Fibroblast of mammary gland (primary cell): ENCODE measurements at regions not wholly inside any gene's neighbourhood (a gene's known extent, or its start where the extent isn't known, plus 50 kb on each side); places are given as distances from the start of the nearest gene placed in this dataset.

Experiments
- DNase-seq: peaks from one replicate; pipeline ENCODE4 v3.0.0-alpha.2; 2010; ENCODE audit warnings: low read depth
- H3K4me3 ChIP-seq: 2 replicates; pipeline ENCODE4 v1.5.1; 2011; ENCODE audit warnings: low read depth, mild to moderate bottlenecking, low read length, moderate library complexity; ENCODE audit not compliant: control insufficient read depth
- TF ChIP-seq, protein P1 (sequence below): conservative IDR thresholded peaks from 2 replicates; pipeline ENCODE4 v1.5.1; 2011; ENCODE audit warnings: low read depth, low read length, inconsistent platforms; ENCODE audit not compliant: control insufficient read depth, insufficient read depth

DNA sequence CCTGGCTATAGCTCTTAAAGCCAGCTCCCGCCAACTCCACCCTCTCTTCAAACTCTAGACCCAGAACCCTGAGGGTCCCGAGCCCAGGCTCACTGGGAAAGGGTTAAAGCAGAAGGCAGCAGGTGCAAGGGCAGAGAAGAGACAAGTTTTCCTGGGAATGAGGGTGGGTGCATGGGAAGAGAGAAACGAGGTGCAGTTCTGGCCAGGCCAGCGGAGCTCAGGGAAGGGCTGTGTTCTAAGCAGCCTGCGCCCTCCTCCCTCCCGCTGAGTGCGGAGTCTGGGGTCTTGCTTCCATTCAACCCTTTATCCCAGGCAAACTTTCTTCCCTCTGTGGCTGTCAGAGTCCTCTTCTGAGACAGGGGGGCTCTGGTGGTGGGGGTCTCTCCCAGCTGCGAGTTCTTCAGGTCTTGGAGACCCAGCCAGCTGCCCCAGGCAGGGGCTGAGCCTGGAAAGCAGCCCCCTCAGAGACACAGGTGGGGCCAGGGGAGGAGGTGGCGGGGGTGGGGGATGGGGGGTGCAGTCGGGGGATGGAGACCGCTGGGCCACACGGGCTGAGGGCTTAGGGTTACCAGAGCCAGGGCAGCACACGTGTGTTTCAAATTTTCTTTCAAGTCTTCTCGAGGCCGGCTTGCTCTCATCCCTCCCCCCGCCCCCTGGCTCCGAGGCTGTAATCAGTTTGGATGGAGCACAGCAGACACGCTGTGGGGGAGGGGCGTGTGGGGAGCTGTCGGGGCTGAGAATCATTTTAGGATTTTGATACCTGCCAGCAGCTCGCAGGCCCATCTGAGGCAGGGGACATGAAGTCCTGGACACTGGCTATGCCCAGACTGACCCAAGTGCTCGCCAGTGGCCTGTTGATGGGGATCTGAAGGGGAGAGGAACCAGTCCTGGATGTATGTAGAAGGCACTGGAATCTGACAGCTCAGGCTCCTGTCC lies 169.6 kb upstream of the SMIM23 start:
- TF ChIP-seq, protein P1, sequence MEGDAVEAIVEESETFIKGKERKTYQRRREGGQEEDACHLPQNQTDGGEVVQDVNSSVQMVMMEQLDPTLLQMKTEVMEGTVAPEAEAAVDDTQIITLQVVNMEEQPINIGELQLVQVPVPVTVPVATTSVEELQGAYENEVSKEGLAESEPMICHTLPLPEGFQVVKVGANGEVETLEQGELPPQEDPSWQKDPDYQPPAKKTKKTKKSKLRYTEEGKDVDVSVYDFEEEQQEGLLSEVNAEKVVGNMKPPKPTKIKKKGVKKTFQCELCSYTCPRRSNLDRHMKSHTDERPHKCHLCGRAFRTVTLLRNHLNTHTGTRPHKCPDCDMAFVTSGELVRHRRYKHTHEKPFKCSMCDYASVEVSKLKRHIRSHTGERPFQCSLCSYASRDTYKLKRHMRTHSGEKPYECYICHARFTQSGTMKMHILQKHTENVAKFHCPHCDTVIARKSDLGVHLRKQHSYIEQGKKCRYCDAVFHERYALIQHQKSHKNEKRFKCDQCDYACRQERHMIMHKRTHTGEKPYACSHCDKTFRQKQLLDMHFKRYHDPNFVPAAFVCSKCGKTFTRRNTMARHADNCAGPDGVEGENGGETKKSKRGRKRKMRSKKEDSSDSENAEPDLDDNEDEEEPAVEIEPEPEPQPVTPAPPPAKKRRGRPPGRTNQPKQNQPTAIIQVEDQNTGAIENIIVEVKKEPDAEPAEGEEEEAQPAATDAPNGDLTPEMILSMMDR: no peak
- DNase-seq: no peak

DNA sequence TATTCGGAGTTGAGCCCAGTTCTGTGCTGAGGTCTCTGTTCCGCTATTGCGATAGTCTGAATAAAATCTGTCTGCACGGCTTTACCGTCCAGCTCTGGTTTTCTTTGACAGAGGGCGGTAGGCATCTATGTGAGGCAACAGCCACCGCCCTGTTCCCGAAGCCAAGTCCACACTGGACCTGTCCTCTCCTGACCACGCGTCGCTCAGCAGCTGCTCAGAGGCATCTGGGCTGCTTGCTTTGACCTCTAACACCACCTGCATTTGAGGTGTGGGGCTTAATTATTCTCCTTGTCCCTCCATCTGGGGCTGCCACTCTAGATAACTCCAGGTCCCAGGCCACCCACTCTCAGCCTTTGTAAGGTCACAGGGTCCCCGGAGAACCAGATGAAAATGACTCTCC lies 168.4 kb upstream of the SMIM23 start:
- no peak overlapping the region for H3K4me3 ChIP-seq
- DNase-seq: no peak
- TF ChIP-seq, protein P1: no peak

More for the DNA sequence above, 169.6 kb upstream of the SMIM23 start:
- no peak overlapping the region for H3K4me3 ChIP-seq

DNA sequence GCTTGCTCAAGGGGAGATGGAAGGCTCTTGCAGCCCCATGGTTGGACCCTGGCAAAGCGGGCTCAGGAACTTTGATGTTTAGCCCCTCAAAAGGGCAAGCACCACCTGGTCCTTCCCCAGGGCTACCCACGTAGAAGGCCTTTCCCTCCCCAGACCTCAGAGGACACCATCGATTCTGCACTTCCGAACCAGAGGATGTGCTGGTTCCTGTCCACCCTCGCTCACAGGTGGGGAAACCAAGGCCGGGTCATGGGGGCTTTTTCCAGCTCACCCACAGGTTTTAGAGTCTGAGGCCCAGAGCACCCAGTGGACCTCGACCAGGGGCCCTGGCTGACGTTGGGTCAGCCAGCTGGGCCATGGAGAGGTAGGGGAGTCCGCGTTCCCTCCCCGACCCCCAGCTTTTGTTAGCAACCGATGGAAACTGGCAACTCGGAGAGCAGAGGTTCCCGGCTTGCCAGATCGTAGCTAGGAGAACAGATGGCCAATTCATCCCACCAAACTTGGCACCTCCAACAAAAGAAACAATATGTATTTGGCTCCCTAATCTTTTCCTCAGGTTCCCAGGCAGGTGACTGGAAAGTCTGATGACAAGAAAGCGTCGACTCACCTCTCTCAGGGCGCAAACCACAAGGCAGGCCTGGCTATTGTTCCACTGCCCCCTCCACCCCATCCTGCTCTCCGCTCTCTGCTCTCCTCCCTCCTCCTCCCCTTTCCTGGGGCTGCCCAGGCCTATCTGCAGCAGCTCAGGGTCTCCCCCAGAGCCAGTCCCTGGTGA lies 167.6 kb upstream of the SMIM23 start:
- no peak for DNase-seq
- TF ChIP-seq, protein P1: no peak
- H3K4me3 ChIP-seq: no peak overlapping the region

DNA sequence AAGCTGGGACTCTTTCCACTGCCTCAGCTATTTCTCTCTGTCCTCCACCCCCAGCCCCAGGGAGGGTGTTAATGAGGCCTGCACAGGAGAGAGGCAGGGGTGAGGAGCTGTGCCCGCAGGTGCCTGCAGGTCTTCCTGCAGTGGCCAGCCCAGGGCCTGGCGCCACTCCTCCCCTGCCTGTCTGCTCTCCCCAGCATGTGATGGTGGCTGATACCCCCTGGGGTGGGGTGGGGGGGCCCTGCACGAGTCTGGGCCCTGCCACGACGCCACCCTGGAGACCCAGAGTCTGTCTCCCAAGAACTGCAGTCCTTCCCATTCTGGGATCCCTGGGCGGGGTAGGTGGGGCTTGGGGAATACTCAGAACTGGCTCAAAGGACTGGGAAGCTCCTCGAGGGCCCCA lies 166.4 kb upstream of the SMIM23 start:
- DNase-seq: no peak
- TF ChIP-seq, protein P1: no peak
- no peak overlapping the region for H3K4me3 ChIP-seq

DNA sequence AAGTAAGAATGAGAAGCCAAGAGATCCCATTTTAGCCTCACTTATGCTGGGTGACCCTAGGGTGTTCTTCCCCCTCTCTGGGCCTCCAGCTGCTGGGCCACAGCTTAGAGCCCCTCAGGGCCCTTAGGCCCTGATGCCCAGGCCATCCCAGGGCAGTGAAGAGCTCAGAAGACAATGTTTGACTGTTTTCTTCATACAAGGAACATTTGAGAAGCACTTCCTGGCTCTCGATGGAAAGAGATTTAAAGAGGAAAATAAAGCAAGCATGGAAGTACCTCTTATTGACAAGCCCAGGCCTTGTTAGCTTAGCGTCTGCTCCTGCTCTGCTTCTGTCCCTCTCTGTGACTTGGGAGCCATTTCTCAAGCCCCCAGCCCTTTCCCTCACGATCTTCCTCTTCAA lies 165.9 kb upstream of the SMIM23 start:
- no peak overlapping the region for H3K4me3 ChIP-seq
- TF ChIP-seq, protein P1: no peak
- DNase-seq: no peak

DNA sequence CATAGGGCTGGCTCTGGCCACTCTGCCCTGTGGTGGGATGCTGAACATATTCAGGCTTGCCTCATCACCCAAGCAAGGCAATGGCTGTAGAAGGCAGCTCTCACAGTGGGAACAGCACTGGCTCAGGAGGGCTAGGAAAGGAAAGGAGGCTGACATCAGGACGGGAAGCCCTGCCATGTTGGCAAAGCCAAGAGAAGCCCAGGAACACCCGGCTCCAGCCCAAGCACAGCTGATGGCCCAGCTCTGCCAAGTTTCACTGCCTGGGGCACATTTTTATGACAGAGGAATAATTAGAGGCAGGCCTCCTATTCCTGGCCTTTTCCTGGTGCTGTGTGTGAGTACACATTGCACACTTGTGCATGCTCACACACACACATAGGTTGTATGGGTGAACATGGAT lies 163.6 kb upstream of the SMIM23 start:
- no peak for DNase-seq
- TF ChIP-seq, protein P1: no peak
- no peak overlapping the region for H3K4me3 ChIP-seq
